ENCODE measurements at regions not wholly inside any gene's neighbourhood (a gene's known extent, or its start where the extent isn't known, plus 50 kb on each side); places are given as distances from the start of the nearest gene placed in this dataset.

DNA sequence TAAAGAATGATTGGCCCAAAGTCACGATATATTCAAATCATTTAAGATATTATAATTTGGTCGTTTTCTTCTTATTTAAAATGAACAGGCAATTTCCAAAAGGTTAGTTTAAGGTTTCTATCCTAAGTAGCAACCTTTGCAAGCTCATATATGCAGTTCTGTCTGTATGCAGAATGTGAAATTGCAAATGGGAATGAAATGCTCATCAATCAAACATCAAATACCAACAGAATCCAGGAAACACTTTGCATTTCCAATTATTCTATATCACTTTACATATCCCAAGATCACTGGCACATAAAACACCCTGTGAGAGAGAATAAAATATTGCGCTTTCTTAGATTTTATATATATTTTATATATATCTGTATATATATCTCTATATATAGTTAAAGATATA is 237.3 kb downstream of the NRIP1 start:
- 52 to 71% (median 60%) methylated on average over 3 of the region's 3 CpGs for WGBS, 3 donors
- Histone ChIP-seq H3K4me1 (ENCODE audit: insufficient read depth) (no peaks in the 10 kb centered on the region), H3K9me3 (no peaks in the 10 kb centered on the region), H3K36me3 (no peaks in the 10 kb centered on the region), H3K27ac (no peak overlapping the region), H3K4me3 (no peak overlapping the region), H3K27me3 (no peaks in the 10 kb centered on the region)
- TF ChIP-seq EP300 (IDR thresholded peaks at IDR 0.05) (no peak), POLR2A (IDR thresholded peaks at IDR 0.05) (no peak)
- TF ChIP-seq, protein P1, sequence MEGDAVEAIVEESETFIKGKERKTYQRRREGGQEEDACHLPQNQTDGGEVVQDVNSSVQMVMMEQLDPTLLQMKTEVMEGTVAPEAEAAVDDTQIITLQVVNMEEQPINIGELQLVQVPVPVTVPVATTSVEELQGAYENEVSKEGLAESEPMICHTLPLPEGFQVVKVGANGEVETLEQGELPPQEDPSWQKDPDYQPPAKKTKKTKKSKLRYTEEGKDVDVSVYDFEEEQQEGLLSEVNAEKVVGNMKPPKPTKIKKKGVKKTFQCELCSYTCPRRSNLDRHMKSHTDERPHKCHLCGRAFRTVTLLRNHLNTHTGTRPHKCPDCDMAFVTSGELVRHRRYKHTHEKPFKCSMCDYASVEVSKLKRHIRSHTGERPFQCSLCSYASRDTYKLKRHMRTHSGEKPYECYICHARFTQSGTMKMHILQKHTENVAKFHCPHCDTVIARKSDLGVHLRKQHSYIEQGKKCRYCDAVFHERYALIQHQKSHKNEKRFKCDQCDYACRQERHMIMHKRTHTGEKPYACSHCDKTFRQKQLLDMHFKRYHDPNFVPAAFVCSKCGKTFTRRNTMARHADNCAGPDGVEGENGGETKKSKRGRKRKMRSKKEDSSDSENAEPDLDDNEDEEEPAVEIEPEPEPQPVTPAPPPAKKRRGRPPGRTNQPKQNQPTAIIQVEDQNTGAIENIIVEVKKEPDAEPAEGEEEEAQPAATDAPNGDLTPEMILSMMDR (IDR thresholded peaks at IDR 0.05): no peak
- intact Hi-C loops (cut with DNase I): no loop called here
- no peak for DNase-seq

DNA sequence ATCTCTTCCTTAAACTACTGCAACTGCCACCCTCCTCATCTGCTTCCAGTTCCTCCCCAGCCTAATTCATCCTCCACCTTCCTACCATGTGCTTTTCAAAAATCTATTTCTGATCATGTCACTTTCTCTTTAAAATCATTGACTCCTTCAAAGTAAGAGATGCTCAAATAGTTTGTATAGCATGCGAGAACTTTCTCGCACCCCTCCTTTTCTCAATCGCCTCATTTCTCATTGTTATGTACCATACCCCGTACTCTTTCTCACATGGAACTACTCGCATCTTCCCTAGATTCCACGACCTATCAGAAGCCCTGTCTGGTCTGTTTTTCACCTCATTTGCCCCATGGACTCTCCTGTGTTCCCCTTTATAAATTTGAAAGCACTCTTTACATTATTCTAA is 238.2 kb downstream of the NRIP1 start:
- intact Hi-C loops (cut with DNase I): no loop called here
- DNase-seq: no peak
- H3K4me3 ChIP-seq: no peak overlapping the region
- H3K9me3 ChIP-seq: no peaks in the 10 kb centered on the region
- no peaks in the 10 kb centered on the region for H3K27me3 ChIP-seq
- TF ChIP-seq EP300 (IDR thresholded peaks at IDR 0.05) (no peak), POLR2A (IDR thresholded peaks at IDR 0.05) (no peak)
- TF ChIP-seq, protein P1 (IDR thresholded peaks at IDR 0.05): no peak
- 88 to 94% (median 91%) methylated on average over 6 of the region's 6 CpGs for WGBS, 3 donors
- H3K36me3 ChIP-seq: no peaks in the 10 kb centered on the region
- H3K27ac ChIP-seq: no peak overlapping the region
- no peaks in the 10 kb centered on the region for H3K4me1 ChIP-seq (ENCODE audit: insufficient read depth)

DNA sequence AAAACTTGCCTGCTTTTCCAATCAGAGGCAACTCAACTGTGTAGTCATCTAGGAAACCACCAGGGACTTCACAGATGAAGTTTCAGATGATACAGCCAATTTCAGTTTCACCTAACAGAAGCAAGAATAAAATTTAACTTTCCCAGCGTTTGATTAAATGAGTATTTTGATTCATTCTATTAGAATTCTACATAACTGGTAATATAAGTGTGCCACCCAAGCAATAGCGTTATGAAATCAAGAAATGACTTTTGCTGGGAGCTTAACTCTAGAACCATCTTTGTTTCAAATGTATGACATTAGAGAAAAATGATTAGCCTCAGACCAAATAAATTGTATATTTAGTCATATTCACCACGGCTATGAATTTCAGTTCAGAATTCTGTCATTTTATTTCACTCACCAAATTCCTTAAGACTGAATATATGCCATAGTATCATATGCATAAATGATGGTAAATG is 239.3 kb downstream of the NRIP1 start:
- WGBS, 3 donors: 91 to 93% (median 91%) methylated on average over 3 of the region's 3 CpGs
- Histone ChIP-seq H3K9me3 (no peaks in the 10 kb centered on the region), H3K27ac (no peak overlapping the region), H3K4me3 (no peak overlapping the region), H3K4me1 (ENCODE audit: insufficient read depth) (no peaks in the 10 kb centered on the region), H3K36me3 (no peaks in the 10 kb centered on the region), H3K27me3 (no peaks in the 10 kb centered on the region)
- no peak for DNase-seq
- intact Hi-C loops (cut with DNase I): no loop called here
- TF ChIP-seq POLR2A (IDR thresholded peaks at IDR 0.05) (no peak), EP300 (IDR thresholded peaks at IDR 0.05) (no peak)
- TF ChIP-seq, protein P1 (IDR thresholded peaks at IDR 0.05): no peak

DNA sequence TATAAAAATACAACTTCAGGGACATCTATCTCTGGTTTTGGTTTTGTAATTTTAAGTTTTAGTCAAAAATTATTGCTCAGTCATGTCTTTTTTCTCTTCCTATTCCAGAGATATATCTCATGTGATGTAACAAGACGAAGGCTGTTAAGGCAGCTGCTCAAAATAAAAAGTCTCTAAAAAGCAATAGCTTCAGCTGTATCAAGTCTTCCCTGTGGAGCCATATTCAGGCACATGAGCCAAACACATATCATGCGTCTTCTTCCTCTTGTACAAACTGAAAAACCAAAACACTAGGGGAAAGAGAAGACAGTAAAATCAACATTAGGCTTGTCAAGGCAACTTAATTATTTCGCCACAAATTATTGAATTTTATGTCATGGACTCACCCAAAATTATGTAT is 240.7 kb downstream of the NRIP1 start:
- H3K36me3 ChIP-seq: no peaks in the 10 kb centered on the region
- H3K4me1 ChIP-seq (ENCODE audit: insufficient read depth): no peaks in the 10 kb centered on the region
- TF ChIP-seq, protein P1 (IDR thresholded peaks at IDR 0.05): no peak
- TF ChIP-seq EP300 (IDR thresholded peaks at IDR 0.05) (no peak), POLR2A (IDR thresholded peaks at IDR 0.05) (no peak)
- no peak overlapping the region for H3K27ac ChIP-seq
- H3K9me3 ChIP-seq: no peaks in the 10 kb centered on the region
- H3K27me3 ChIP-seq: no peaks in the 10 kb centered on the region
- H3K4me3 ChIP-seq: no peak overlapping the region
- WGBS, 3 donors: 88 to 93% (median 90%) methylated on average over 3 of the region's 3 CpGs
- DNase-seq: no peak
- intact Hi-C loops (cut with DNase I): no loop called here

DNA sequence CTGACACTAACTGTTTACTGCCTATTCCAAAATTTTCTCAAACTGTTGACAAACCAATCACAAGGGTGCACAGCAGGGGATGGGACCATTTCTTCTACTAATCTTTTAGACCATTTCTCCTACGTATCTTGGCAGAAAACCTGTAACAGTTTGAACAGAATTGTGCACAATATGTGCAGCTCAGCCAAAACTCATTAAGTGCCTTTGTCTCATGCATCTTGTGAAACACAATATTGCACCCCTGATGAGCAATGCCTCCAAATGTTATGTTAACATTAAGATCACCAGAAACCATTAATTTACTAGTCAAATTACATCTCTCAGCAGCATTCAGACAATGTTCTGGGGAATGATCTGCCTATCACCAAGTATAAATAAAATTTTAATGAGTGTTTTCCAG is 247.5 kb downstream of the NRIP1 start:
- no peaks in the 10 kb centered on the region for H3K9me3 ChIP-seq
- DNase-seq: no peak
- WGBS, 3 donors: 33 to 43% (median 42%) methylated on average over 1 of the region's 1 CpG
- H3K4me3 ChIP-seq: no peak overlapping the region
- intact Hi-C loops (cut with DNase I): no loop called here
- TF ChIP-seq, protein P1 (IDR thresholded peaks at IDR 0.05): no peak
- TF ChIP-seq EP300 (IDR thresholded peaks at IDR 0.05) (no peak), POLR2A (IDR thresholded peaks at IDR 0.05) (no peak)
- H3K27ac ChIP-seq: no peak overlapping the region
- no peaks in the 10 kb centered on the region for H3K27me3 ChIP-seq
- no peaks in the 10 kb centered on the region for H3K36me3 ChIP-seq
- no peaks in the 10 kb centered on the region for H3K4me1 ChIP-seq (ENCODE audit: insufficient read depth)
